Neural progenitor cell (in vitro differentiated cells): ENCODE measurements at regions not wholly inside any gene's neighbourhood (a gene's known extent, or its start where the extent isn't known, plus 50 kb on each side); places are given as distances from the start of the nearest gene placed in this dataset.

ENCODE experiments used
- EZH2 ChIP-seq: fragments of 200-600 bp; sonication (generic); IDR thresholded peaks from 2 replicates; pipeline ENCODE4 v1.6.1; 2017; ENCODE audit warnings: antibody characterized with exemption, mild to moderate bottlenecking, moderate library complexity
- TF ChIP-seq, protein P1 (sequence below): fragments of 200-600 bp; sonication (generic); IDR thresholded peaks from 2 replicates; pipeline ENCODE4 v1.5.1; 2017; ENCODE audit warnings: antibody characterized with exemption, mild to moderate bottlenecking

DNA sequence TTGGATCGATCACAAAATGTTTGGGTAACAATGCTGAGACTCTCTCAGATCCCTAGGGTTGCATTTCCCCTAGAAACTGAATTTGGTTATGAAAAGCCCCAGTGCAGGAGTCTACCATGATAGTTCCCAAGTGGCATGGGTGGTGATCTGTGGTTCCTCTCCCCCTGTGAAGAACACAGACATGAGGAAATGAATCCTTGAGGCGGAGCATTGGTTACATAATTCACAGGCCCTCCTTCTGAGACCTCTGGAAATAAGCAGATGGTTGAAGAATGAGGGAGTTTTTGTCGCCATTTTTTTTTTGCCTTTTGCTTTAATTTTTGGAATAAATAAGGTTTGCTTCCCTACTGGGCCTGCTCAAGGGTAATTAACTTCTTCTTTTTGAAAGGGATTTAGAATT, 597.0 kb upstream of the RBFOX1 start:
- TF ChIP-seq EZH2: no peak
- TF ChIP-seq, protein P1, sequence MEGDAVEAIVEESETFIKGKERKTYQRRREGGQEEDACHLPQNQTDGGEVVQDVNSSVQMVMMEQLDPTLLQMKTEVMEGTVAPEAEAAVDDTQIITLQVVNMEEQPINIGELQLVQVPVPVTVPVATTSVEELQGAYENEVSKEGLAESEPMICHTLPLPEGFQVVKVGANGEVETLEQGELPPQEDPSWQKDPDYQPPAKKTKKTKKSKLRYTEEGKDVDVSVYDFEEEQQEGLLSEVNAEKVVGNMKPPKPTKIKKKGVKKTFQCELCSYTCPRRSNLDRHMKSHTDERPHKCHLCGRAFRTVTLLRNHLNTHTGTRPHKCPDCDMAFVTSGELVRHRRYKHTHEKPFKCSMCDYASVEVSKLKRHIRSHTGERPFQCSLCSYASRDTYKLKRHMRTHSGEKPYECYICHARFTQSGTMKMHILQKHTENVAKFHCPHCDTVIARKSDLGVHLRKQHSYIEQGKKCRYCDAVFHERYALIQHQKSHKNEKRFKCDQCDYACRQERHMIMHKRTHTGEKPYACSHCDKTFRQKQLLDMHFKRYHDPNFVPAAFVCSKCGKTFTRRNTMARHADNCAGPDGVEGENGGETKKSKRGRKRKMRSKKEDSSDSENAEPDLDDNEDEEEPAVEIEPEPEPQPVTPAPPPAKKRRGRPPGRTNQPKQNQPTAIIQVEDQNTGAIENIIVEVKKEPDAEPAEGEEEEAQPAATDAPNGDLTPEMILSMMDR: no peak
